NCI-H2196 treated with DMSO at 0.1 percent for 48 hours (cell line): ENCODE measurements at regions not wholly inside any gene's neighbourhood (a gene's known extent, or its start where the extent isn't known, plus 50 kb on each side); places are given as distances from the start of the nearest gene placed in this dataset.

Source experiments
- DNase-seq: peaks from one replicate; lab custom pipeline; 2025; ENCODE audit not compliant: unreplicated experiment; lab: John Stamatoyannopoulos, UW

DNA sequence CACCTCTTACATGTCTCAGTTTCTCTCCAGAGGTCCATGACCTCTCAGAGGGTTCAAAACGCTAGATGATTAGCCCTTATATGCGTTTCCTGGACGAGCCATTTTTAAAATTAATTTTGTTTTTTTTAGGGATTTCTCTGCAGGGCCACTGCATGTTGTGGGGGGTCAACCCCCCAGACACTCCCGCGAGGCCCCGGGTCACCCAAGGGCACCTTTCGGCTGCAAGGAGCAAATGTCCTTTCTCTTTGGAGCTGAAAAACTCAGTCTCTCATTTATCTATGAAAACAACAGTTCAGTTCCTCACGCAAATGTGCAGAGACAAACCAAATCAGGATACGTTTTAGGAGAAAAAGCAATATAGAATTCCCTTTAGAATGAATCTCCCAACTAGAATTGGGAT lies 944.3 kb upstream of the SEMA6D start:
- DNase-seq = no peak

DNA sequence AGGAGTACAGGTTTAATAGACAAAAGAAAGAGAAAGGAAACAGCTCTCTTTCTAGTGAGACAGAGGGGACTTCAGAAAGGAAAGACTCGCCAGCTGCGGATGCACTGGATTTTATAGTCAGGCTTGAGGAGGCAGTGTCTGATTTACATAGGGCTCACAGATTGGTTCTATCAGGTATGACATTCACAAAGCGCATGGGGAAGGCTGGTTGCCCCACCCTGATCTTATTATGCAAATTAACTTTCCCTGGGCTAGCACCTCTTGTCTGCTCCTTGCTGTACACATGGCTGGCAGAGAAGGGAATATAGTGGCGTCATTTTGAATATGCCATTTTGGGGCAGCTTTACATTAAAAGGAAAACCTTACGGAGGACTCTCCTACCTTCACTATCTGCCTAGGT lies 938.4 kb upstream of the SEMA6D start:
- no peak for DNase-seq

DNA sequence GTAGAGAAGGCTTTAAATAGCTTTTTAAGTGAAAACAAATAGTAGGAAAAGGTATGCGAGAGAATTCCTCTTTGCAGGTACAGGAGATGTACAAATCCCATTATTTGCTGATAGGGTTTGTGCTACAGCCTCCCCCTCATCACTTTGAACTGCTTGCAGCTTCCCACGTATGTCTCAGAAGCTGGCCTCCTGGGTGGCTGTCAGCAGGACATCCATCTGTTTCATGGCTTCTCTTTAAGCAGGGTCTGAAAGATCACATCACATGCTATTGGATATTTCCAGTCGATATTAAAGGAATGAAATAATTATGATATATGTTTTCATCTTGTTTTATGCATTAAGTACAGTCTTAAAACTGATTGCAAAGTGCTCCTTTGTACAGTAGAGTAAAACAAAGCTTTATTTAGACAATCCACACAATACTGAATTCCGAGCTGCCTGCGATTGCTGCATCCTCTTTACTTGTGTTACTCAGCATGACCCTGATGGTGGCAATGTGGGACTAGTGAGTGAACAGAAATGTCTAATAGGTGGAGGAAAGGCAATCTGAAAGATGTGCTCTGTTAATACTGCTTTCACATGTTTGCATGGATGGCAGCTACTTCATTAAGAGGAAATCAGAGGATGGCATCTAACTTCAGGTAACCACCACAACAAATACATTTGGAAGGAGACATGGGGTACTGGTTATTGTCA lies 930.6 kb upstream of the SEMA6D start:
- DNase-seq = no peak

DNA sequence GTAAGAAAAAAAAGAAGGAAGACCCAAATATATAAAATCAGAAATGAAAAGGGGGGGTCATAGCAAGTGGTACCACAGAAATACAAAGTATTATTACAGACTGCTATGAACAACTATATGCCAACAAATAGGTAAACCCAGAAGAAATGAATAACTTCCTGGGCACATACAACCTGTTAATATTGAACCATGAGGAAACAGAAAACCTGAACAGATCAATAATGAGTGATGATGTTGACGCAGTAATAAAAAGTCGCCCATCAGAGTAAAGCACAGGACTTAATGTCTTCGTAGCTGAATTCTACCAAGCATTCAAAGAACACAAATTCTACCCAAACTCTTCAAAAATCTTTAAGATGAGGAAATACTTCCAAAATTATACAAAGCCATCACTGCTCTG lies 921.6 kb upstream of the SEMA6D start:
- no peak for DNase-seq

DNA sequence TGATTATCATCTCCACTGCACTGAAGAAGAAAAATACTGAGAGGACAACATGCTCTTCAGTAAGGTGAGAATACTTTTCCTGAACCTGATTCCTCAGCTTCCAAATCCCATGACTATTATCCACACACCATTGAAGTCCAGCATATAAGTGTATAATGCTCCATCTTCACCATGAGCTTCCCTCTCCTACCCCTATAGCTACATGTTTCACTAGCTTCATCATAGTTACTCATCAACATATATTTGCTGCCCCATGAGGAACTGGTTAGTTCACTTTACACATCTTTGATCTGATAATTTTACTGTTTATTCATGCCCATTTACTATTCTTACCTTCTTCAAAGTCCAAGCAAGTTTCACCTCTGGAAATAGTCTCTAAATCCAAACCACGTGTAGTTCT lies 908.5 kb upstream of the SEMA6D start:
- no peak for DNase-seq

DNA sequence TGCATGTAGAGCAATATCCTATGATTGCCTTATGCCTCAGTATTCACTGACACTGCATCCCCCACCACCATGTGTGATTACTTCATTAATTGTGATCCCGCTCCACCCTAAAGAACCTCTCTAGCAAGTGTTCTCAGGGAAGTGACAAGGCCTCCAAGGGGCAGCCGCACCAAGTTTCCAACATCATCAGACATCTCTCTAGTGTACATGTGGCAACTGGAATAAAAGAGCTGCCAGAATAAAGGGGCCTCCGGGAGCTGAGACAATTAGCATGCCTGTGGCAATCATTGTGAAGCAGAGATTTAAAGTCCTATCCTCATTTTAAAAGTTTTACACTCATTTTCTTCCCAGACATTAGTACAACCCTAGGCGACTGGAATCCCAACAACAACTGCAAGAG lies 902.1 kb upstream of the SEMA6D start:
- DNase-seq = no peak

DNA sequence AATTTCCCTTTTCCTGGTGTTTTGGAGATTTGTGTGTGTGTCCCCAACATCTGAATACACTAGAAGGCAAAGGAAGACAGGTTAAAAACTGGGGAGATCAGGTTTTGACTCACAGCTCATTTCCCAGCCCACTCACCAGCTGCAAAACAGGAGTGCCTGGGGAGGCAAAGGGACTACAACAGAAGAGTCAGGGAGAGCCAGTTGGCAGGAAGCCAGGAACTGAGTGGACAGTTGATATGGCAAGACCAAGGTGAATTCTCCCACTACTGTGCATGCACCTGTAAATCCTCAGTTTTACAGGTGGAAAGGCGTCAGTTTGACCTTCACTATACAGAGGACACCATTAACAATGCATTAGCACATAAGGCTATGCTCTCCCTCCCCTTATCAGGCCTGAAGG lies 901.5 kb upstream of the SEMA6D start:
- no peak for DNase-seq

DNA sequence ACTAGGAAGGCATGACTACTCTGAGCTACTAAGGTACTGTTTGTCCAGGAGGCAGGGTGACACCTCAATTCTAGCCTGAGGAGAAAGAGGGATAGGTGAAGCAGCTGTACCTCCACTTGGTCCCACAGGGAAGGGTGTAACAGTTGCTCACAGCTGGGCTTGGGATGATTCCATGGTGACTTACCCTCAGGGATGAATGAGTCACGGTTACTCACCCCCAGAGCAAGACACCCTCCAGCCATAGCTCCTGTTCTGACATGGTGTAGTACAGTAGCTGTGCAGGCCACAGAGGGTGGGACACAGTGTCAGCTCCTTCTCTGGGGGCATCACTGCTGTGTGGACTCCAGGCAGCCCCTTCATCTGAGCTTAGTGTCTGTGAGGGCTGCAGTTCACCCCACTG lies 868.6 kb upstream of the SEMA6D start:
- DNase-seq = no peak

DNA sequence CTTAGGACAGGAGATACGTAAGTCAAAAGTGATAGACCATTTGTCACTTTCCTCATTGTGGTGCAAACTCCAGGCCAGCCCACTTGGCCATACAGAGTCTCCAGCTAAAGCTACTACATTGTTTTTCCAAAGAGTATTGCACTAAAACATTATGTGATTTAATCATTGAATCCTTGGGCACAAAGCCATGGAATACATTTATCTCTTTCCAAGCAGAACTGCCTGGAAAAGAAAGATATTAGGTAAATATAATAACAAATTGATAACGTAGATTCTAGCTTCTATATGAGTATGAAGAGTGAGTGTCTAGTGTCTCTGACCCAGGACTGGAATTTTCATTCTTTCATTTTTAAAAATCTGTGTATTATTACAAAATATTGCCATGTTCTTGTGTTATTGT lies 863.7 kb upstream of the SEMA6D start:
- no peak for DNase-seq

DNA sequence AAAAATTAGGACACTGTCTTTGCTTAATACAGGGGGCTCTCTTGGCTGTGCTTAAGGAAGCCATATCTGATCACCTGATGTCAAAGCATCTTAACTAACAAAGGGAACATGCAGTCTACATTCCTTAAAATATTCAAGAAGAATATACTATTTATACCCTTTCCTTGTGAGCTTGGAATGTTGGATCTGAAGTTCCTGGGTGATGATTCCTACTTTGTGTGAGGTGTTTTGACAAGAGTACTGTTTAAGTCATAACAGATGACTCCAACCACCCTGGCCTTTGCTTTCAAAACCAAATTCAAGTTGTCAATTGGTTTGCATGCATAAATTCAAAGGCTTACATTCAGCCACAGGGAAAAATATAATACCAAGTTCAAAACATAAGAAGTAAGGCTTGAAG lies 862.7 kb upstream of the SEMA6D start:
- DNase-seq = no peak

DNA sequence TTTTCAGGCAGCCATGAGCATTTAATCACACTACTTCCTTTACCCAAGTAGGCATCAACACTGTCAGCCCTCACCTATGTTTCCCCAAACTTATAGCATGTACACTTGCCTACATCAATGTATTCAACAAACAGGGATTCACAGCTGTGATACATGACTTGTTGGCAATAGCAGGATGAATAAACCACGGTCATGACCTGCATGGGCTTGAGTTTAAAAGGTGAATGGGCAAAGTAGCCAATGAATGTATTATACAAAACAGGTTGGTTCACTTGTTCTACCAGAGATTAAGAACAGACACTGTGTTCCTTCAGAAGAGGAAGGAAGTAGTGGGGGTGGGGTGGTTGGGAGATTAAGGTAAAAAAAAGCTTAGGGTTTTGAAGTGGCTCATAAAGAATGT lies 861.9 kb upstream of the SEMA6D start:
- DNase-seq = no peak

DNA sequence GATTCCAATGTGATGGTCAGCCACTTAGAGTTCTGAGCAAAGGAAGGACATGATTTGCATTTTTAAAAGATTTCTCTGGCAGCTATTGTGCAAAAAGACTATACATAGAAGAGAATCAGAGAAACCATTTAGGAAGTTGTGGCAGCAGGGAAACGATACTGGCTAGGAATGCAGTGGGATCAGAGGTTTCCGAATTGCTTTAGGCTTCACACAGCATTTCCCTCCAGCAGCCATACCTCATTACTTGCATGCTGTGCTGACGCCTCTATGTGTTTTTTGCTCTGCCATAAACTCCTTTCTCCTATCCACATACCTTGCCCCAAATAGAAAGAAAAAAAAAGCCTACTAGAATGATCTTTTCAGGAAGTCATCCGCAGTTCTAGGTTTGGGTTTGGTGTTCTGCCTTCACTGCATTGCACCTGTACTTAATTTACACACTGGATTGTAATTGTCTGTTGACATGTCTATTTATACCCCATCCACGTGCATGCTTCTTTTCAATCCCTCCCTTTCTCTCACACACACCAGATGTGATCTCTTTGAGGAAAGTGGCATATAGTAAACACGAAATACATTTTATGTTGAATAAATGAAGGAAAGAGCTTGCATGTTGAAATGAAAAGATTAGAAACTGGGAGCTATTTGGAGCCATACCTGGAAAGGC lies 860.3 kb upstream of the SEMA6D start:
- DNase-seq = no peak

DNA sequence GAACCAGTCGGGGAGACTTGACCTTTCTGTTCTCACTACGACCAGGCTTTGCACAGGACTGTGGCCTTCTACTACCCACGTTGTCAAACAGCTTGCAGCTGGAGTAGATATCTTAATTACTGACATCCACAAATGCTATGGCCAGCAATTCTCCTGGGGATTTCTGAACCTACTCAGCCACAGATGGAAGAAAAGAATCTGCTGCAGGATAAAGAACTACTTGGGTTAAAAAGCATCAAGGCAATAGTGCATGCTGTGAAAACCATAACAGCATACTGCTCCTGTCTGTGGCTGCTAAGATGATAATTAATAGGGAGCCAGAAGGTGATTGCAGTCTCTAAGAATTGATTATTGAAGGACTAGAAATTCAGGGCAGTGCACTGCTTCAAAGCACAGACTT lies 859.2 kb upstream of the SEMA6D start:
- DNase-seq = no peak

DNA sequence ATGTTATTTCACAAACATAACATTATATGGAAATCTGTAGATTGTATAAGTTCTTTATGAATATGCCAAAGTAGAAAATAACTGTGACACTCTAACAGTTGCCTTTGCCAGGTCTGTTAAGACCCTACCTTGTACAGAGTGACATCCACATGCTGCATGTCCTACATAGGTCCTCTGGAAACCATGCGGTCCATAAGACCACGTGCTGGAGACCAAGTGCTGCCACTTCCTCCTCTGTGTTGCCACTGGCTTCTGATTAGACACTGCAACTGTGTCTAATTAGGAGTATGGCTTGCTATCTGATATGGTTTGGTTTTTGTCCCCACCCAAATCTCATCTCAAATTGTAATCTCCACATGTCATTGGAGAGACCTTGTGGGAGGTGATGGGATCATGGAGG lies 855.5 kb upstream of the SEMA6D start:
- DNase-seq = no peak

DNA sequence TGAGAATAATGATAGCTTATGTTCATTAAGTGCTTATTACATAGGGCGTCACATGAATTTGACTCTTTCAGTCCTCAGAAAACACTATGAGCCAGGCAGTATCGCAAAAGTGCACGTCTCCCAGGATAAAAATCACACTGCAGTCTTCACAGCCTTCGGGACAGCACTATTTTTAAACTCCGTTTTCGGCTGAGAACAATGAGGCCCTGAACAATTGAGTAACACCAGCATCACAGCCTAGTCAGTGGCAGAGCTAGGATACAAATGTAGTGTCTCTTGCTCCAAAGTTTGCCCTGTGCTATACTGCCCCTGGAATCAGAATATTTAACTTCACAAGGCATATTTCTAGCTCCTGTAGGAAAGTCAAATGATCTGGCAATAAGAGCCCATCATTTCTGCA lies 852.1 kb upstream of the SEMA6D start:
- no peak for DNase-seq

DNA sequence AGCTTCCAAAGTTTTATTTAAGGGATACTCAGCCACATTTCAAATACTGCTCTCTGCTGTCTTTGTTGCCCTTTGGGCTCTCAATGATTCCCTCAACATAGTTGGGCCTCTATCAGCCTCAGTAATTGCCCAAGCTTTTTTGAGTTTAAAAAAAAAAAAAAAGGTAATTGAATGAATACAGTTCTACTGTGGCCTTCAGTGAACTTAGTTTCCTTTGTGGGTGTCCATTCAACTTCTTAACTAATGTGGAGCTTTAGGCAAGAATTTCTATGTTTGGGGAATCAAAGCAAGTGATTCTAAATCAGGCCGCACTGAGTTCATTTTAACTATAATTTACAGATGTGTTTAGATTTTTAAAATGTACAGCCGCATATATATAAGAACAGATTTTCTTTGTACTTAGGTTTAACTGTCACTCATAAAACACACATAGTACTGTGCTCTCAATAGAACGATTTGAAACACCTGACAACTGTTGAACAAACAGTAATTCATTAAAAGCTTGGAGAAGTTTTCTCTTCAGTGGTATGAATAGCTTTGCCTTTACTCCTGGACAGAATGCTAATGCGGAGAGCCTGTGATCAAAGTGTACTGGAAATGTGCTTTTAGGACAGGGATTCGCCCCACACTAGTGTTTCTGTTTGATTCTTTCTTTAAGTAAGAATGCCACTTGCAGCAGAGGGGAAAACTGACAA lies 844.9 kb upstream of the SEMA6D start:
- no peak for DNase-seq

DNA sequence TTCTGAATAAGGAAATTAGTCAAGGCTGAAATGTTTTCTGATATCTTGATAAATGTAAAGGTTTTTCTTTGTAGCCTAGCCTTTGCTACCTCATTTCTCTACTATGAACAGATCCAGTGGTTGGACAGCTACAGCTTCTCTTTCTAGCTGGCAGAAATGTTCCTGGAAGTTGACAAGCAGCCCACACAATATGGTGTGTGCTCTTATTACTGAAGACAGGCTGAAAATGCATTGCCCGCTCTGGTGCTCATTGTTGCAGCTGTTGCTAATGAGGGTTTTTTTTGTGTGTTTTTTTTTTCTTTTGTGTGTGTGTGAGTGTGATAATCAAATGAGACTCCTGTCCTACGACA lies 844.3 kb upstream of the SEMA6D start:
- no peak for DNase-seq

DNA sequence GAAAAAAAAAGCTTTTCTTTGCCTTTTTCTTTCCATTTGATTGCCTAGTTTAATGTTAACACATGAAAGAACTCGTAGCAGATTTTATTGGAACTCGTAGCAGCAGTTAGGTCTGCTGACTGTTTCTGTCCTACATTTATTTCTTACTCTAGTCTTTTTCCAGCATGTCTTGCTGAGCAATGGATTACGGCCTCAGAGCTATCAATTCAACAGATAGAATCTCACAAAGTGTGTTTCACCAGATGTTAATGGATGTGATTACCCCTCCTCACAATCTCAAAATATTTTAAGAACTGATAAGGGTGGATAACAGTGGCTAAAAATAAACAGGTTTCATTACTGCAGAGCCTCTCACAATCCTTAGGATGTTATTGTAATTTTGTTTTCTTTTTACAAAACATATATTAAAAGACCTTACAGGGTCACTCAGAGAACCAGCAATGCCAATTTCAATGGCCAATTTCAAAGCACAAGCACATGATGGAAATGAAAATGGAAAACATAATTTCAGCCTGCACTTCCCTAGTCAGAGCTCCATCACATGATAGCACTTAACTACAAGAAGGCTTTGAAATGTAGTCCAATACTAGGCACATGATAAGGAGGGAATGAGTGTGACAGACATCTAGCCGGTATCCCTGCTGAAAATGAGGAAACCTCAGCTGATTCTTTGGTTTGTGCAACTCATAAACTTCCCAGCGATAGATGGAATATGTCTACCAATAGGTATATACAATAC lies 838.1 kb upstream of the SEMA6D start:
- no peak for DNase-seq

DNA sequence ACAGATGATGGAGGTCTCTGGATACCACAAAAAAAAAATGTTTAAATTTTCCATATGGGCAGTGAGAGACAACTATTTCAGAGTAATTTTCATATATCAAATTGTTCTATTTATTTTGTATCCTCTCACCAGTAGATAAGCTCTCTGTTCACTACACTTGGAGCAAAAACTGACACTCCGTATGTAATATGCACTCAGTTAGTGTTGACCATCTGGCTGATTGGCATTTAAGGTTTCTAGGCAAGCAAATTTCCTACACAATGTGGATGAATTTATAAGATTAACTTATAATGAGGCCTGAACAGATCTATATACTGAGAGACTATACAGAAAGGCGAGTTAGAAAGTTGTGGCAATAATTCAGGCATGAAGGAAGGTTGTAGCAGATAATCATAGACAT lies 836.5 kb upstream of the SEMA6D start:
- DNase-seq = no peak

DNA sequence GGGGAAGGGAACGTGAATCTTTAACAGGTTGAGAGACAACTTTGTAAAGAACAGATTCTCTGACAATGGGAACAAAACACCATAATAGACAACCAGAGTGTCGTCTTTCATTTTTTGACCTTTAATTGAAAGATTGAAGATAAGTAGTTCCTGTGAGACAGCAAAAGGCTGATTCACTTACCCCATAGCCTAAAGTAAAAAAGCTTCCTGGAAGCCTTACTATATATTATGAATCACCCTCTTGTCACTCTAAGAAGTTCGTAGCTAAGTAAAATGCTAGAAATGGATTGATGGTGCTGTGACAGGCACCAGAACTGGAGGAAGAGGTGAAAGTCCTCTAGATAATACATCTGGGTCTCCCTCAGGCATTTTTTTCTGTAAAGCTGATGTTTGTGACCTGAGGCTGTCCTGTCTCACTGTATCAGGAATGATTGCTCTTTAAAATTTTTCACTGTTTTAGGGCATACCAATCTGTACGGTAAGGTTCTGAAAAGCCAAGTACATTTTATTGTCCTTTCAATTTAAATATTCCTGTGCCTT lies 824.6 kb upstream of the SEMA6D start:
- no peak for DNase-seq

DNA sequence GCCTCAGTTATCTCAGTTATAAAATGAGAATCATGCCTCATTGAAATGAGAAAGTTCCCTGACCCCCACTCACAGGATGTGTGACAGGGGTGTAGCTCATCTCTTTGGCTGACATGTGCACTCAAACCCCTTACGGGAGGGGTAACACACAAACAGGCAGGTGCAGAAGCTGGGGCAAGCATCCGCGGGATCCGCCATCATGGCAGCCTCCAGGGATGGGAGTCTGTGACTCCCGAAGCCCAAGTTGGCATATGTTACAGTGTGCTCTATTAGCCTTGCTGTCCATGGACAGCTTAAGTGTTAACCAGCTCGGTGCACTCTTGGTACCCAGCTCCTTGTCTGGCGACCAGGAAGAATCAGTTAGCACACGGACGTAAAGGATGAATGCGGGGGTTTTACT lies 822.7 kb upstream of the SEMA6D start:
- DNase-seq = no peak

DNA sequence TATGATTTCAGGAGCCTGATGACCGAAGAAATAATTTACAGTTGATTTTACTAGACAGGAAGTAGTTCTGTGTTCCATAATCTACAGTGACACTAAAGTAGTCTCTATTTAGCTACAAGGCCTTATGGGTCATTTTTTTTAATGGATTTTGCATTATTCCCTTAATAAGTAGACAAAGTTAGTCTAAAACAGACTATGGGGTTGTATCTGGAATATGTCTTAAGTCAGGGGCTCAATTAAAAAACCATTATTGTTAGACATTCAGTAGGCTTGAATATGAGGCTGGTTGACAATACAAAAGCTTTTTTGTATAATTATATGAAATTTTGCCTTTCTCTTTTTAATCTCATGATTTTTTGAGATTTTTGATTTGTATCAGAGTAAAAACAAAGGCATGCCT lies 820.0 kb upstream of the SEMA6D start:
- no peak for DNase-seq
